ENCODE measurements at regions not wholly inside any gene's neighbourhood (a gene's known extent, or its start where the extent isn't known, plus 50 kb on each side); places are given as distances from the start of the nearest gene placed in this dataset.

- TF ChIP-seq, protein P1, sequence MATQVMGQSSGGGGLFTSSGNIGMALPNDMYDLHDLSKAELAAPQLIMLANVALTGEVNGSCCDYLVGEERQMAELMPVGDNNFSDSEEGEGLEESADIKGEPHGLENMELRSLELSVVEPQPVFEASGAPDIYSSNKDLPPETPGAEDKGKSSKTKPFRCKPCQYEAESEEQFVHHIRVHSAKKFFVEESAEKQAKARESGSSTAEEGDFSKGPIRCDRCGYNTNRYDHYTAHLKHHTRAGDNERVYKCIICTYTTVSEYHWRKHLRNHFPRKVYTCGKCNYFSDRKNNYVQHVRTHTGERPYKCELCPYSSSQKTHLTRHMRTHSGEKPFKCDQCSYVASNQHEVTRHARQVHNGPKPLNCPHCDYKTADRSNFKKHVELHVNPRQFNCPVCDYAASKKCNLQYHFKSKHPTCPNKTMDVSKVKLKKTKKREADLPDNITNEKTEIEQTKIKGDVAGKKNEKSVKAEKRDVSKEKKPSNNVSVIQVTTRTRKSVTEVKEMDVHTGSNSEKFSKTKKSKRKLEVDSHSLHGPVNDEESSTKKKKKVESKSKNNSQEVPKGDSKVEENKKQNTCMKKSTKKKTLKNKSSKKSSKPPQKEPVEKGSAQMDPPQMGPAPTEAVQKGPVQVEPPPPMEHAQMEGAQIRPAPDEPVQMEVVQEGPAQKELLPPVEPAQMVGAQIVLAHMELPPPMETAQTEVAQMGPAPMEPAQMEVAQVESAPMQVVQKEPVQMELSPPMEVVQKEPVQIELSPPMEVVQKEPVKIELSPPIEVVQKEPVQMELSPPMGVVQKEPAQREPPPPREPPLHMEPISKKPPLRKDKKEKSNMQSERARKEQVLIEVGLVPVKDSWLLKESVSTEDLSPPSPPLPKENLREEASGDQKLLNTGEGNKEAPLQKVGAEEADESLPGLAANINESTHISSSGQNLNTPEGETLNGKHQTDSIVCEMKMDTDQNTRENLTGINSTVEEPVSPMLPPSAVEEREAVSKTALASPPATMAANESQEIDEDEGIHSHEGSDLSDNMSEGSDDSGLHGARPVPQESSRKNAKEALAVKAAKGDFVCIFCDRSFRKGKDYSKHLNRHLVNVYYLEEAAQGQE (tag by site-specific recombination; IDR thresholded peaks at IDR 0.05): no peak
These were observed 1002.9 kb downstream of the AGBL1 start (continued) for GRCh38 chr15:87082581-87082980.

DNA sequence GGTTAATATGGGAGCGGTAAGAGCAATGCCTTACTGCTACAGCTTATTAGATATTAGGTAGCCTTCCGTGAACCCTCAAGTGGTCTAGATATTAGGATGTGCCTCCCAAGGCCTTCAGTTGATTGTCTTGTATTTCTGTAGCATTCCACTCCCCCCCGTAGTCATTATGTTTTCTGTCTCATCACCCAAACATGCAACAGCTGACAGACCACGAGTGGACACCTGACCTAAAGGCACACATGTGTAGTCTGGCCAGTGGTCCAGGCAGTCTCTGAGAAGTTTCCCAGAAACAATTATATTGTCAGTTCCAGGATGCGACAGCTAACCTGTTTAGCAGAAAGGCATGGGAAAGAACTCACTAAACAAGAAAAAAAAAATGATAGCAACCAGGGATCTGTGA, 1000.9 kb downstream of the AGBL1 start:
- ChIA-PET POLR2A (no interaction called here), CTCF (no interaction called here)
- no peak for TF ChIP-seq KLF1 (tag by site-specific recombination; IDR thresholded peaks at IDR 0.05)
- TF ChIP-seq ZNF302 (tag by site-specific recombination; IDR thresholded peaks at IDR 0.05; ENCODE audit: low read depth): no peak
- no peak for TF ChIP-seq ZNF692 (tag by site-specific recombination; IDR thresholded peaks at IDR 0.05)
- TF ChIP-seq ZNF366 (tag by site-specific recombination; conservative IDR thresholded peaks at IDR 0.05): no peak
- TF ChIP-seq ZNF23 (tag by site-specific recombination; IDR thresholded peaks at IDR 0.05; ENCODE audit: borderline replicate concordance): no peak
- no peak for TF ChIP-seq ZNF311 (tag by site-specific recombination; IDR thresholded peaks at IDR 0.05; ENCODE audit: borderline replicate concordance)
- TF ChIP-seq INSM2 (tag by site-specific recombination; IDR thresholded peaks at IDR 0.05): no peak
- Histone ChIP-seq H3K36me3 (ENCODE audit: control insufficient read depth in 2 of 2, insufficient read depth in 1 of 2, low read length in 2 of 2) (no peaks in the 10 kb centered on the region), H3K4me1 (ENCODE audit: control insufficient read depth, insufficient read depth, low read length) (no peaks in the 10 kb centered on the region), H3K9me3 (ENCODE audit: control insufficient read depth, insufficient read depth, low read depth, low read length) (no peaks in the 10 kb centered on the region), H3K27ac (ENCODE audit: extremely low read depth, low read depth, low read length) (no peak overlapping the region), H3K4me3 (ENCODE audit: low read depth, low read length) (no peak overlapping the region)
